ENCODE measurements at regions not wholly inside any gene's neighbourhood (a gene's known extent, or its start where the extent isn't known, plus 50 kb on each side); places are given as distances from the start of the nearest gene placed in this dataset.
"Not testable (repeated sequence)": the region's sequence is repeated elsewhere in the genome, so short reads cannot be mapped to it uniquely, and the experiment has no call there.

- Histone ChIP-seq H3K27me3 (ENCODE audit: control insufficient read depth, extremely low read depth, insufficient read depth, low read length) (no peaks in the 10 kb centered on the region), H3K36me3 (ENCODE audit: control insufficient read depth in 2 of 2, extremely low read depth in 1 of 2, insufficient read depth in 2 of 2, low read length in 2 of 2) (peaks cover 0 to 1% of the 10 kb centered on the region in 2 experiments), H4K20me1 (ENCODE audit: control insufficient read depth, extremely low read depth, insufficient read depth, low read length) (no peaks in the 10 kb centered on the region), H3K27ac (ENCODE audit: control insufficient read depth, insufficient read depth, low read length) (no peak overlapping the region), H3K4me1 (ENCODE audit: control insufficient read depth, extremely low read depth, insufficient read depth, low read length) (peaks cover 11% of the 10 kb centered on the region), H3K9me3 (ENCODE audit: control insufficient read depth, low read depth, low read length) (peaks cover 5% of the 10 kb centered on the region), H3K79me2 (ENCODE audit: control insufficient read depth, insufficient read depth, low read length) (no peaks in the 10 kb centered on the region), H3K9ac (ENCODE audit: control insufficient read depth, extremely low read depth, insufficient read depth, low read length) (no peak overlapping the region), H3K9me1 (ENCODE audit: control insufficient read depth, extremely low read depth, insufficient read depth, low read length) (no peaks in the 10 kb centered on the region), H3K4me2 (ENCODE audit: control insufficient read depth, extremely low read depth, insufficient read depth, low read depth, low read length) (no peak overlapping the region), H2AFZ (ENCODE audit: control insufficient read depth, low read length) (no peak overlapping the region), H3K4me3 (ENCODE audit: control insufficient read depth in 2 of 3, extremely low read depth in 1 of 3, insufficient read depth in 2 of 3, low read depth in 1 of 3, low read length in 3 of 3) (no peak overlapping the region)
- FAIRE-seq (no peak), DNase-seq (ENCODE audit: low read depth, low spot score) (no peak)
- dilution Hi-C loops (cut with MboI; ENCODE audit: extremely low pct_ligation_motif_present, low sequenced_read_pairs) = no loop called here
- TF ChIP-seq CTCF (optimal IDR thresholded peaks at IDR 0.05 in 1 of 3, IDR thresholded peaks at IDR 0.05 in 1 of 3, conservative IDR thresholded peaks at IDR 0.05 in 1 of 3; ENCODE audit: extremely low read depth in 1 of 3, insufficient read depth in 2 of 3, low read length in 3 of 3) = no peak
- no peak for TF ChIP-seq EZH2 (IDR thresholded peaks at IDR 0.05; ENCODE audit: low read length)
Observed at GRCh38 chr13:79612604-79613003, 131.6 kb downstream of the NDFIP2 start.

GRCh38 chr13:79607895-79608294 is 126.9 kb downstream of the NDFIP2 start:
- dilution Hi-C loops (cut with MboI; ENCODE audit: extremely low pct_ligation_motif_present, low sequenced_read_pairs); H3K27me3 ChIP-seq (ENCODE audit: control insufficient read depth, extremely low read depth, insufficient read depth, low read length); H3K79me2 ChIP-seq (ENCODE audit: control insufficient read depth, insufficient read depth, low read length); H3K36me3 ChIP-seq (ENCODE audit: control insufficient read depth in 2 of 2, extremely low read depth in 1 of 2, insufficient read depth in 2 of 2, low read length in 2 of 2); H3K27ac ChIP-seq (ENCODE audit: control insufficient read depth, insufficient read depth, low read length); FAIRE-seq; H4K20me1 ChIP-seq (ENCODE audit: control insufficient read depth, extremely low read depth, insufficient read depth, low read length); H3K9ac ChIP-seq (ENCODE audit: control insufficient read depth, extremely low read depth, insufficient read depth, low read length); H3K9me1 ChIP-seq (ENCODE audit: control insufficient read depth, extremely low read depth, insufficient read depth, low read length); H3K4me2 ChIP-seq (ENCODE audit: control insufficient read depth, extremely low read depth, insufficient read depth, low read depth, low read length); DNase-seq (ENCODE audit: low read depth, low spot score); H2AFZ ChIP-seq (ENCODE audit: control insufficient read depth, low read length); H3K4me3 ChIP-seq (ENCODE audit: control insufficient read depth in 2 of 3, extremely low read depth in 1 of 3, insufficient read depth in 2 of 3, low read depth in 1 of 3, low read length in 3 of 3): not testable (repeated sequence)
- peaks cover 16% of the 10 kb centered on the region for H3K9me3 ChIP-seq (ENCODE audit: control insufficient read depth, low read depth, low read length)
- peaks cover 15% of the 10 kb centered on the region for H3K4me1 ChIP-seq (ENCODE audit: control insufficient read depth, extremely low read depth, insufficient read depth, low read length)

All from keratinocyte (primary cell).